T47D (cell line): ENCODE measurements at regions not wholly inside any gene's neighbourhood (a gene's known extent, or its start where the extent isn't known, plus 50 kb on each side); places are given as distances from the start of the nearest gene placed in this dataset.

Source experiments
- DNase-seq, 2 experiments: peaks; one replicate each; pipeline versions ENCODE4 v3.0.0 to v3.0.0-alpha.2; 2011 to 2012; ENCODE audit warnings: low read depth in 1 of 2, low spot score in 1 of 2
- JUND ChIP-seq: IDR thresholded peaks from 2 replicates; pipeline ENCODE4 v1.6.1; 2012; ENCODE audit warnings: low read depth
- in situ Hi-C: cut with HindIII; loops from 2 replicates; pipeline ENCODE4 v1.10.0; 2016; ENCODE audit warnings: low sequenced_read_pairs, low pct_unique_long_range_greater_than_20kb

DNA sequence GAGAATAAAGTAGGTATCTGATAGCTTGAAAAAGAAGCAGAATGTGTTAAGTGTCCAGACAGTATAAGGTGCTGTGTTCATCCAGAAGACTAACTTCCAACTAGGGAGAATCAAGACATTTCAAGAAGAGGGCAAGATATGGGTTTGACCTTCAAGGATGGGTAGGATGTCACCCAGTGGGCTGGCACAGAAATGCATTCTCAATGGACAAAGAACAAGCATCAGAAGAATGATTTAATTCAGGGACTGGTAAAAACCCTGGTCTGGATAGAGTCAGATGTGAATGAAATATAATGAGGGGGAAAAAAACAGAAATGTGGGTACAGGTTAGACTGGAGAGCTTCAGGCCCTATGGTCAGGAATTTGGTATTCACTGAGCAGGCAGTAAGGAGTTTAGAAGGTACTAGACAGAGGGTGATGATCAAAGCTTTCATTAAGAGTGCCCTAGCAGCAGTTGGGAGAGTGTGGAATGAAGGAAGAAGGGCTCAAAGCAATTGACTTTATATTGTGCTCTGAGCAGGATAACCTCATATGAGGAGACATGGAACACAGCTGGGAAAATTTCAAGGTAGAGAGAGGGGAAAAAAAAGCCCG lies 180.7 kb upstream of the ANK3 start:
- in situ Hi-C loops = no loop called here
- TF ChIP-seq JUND = no peak
- DNase-seq = no peak

DNA sequence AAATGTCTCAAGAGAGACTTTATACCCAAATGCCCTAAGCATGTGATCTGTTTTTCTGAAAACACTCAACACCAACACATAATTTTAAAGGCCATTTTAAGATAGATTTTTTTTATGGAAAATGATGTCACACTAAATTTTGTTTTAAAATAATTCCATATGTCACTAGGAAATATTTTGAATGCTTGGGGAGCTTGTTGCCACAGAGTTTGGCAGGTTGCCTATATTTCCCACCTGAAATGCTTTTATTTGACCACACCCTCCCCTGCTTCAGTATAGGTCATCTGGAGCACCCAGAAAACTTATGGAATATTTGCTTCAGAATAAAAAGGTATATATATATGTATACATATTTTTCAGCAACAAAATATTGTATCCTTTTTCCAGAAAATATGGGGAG lies 180.0 kb upstream of the ANK3 start:
- no peak for TF ChIP-seq JUND
- DNase-seq = no peak
- in situ Hi-C loops = no loop called here

DNA sequence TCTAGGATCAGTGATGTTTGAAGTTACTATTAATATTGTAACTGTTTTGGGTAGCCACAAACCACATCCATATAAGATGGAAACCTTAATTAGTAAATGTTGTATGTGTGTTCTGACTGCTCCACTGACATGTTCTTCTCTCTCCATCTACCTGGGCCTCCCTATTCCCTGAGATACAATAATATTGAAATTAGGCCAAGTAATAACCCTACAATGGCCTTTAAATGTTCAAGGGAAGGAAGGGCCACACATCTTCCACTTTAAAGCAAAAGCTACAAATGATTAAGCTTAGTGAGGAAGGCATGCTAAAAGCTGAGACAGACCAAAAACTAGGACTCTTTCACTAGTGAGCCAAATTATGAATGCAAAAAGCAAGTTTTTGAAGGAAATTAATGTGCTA lies 176.4 kb upstream of the ANK3 start:
- in situ Hi-C loops = no loop called here
- no peak for DNase-seq
- no peak for TF ChIP-seq JUND

DNA sequence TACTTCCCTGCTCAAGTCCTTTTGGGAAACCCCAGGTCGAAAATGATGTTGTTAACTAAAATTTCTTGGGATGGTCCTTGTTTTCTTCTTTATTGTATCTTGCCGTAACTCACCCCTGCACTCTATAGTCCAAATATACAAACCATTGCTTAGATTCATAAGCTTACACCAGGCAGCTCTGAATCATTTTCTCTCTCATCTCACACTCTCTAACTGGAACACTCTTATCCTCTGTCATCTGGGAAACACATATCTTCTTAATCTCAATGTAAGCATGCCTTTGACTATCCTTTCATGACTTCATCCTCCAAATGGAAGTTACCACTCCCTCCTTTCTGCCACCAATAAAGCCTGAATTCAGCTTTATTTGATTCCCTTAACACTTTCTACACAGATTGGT lies 175.8 kb upstream of the ANK3 start:
- DNase-seq = no peak
- in situ Hi-C loops = no loop called here
- no peak for TF ChIP-seq JUND

DNA sequence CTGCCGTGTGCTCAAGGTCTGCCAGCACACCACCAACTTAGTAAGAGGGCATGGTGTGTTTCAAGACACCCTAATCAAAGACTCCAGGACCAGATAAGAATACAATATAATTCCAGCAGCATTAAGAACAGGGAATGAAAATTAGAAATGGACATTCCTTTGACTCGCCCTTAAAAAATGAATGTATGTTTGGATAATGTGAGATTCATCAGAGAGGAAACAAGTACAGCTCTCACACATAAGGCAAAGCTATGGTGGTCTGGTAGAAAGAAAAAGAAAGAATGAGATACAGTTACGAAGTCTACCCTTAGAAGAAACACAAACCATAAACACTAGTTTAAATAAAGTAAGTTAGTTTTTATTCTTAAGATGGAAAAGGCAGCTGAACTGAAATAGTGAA lies 174.8 kb upstream of the ANK3 start:
- in situ Hi-C loops = no loop called here
- no peak for TF ChIP-seq JUND
- DNase-seq = no peak

DNA sequence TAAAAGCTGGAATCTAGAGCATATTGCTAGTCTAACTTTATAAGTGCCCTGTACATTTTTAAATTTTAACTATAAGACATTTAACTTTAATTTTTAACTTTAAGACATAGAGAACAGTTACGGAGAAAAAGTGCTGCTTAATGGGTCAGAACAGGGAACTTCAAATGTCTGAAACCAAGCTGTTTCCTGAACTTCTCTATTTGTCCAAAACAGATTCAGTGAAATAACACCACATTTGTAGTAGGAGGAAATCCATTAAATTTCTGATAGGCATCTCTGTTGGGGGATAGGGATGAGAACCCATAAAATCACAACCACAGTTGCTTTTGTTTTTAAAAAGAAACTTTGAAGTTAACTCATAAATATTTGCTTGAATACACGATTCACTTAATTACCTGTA lies 170.8 kb upstream of the ANK3 start:
- TF ChIP-seq JUND = no peak
- in situ Hi-C loops = no loop called here
- DNase-seq = no peak

DNA sequence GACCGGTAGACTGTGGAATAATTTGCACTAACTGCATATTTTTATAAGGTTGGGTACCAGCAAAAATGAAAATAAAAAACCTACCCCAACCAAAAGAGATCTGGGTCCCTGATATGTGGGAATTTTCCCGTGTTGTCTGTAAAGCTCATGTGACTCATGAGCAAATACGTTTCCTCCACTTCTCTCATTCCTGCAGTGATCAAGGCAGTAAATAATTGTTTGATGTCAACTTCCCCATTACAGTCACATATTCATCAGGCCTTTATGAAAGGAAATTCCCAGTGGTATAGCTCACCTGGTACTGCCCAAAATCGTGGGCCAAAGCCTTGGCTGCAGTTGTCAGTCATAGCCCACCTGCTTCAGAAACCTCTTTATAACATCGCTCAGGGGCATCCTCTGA lies 166.0 kb upstream of the ANK3 start:
- no peak for TF ChIP-seq JUND
- in situ Hi-C loops = no loop called here

DNA sequence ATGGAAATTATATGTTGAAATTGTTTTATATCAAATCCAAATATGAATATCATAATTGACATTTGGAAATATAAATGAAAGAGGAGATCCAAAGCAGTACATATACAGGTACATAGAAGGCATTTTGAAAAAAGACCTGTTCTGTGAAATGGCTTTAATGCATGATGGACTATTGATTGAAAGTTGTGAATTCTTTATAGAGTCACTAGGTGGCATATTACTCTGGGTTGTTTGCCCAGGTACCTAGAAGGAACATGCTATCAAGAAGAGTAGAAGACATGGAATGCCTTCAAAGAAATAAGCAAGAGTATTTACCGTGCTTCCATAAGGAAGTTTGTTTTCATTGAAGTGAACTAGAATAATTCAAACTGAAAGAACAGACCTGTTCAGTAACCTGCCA lies 160.0 kb upstream of the ANK3 start:
- no peak for TF ChIP-seq JUND
- peak; percentile 10 to 71 for DNase-seq
- in situ Hi-C loops = no loop called here

More for the DNA sequence above, 166.0 kb upstream of the ANK3 start:
- DNase-seq = no peak

DNA sequence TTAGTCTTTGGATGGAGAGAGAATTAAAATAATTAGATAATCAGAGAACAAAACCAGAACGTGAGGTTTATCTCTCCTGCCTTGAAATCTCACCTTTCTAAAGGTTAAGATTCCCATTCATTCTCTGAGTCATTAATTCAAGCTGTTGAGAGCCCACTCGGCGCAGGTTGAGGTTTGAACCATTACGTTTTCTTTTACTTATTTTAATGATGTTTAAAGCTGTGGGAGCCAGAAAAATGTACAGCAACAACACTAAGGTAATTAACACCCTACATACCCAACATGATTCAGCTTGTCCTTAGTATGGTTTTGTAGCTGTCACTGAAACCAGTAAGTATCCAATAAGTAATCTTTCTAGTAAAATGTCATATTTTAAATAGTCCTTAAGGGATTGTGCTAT lies 153.0 kb upstream of the ANK3 start:
- no peak for TF ChIP-seq JUND
- no peak for DNase-seq
- in situ Hi-C loops = no loop called here

DNA sequence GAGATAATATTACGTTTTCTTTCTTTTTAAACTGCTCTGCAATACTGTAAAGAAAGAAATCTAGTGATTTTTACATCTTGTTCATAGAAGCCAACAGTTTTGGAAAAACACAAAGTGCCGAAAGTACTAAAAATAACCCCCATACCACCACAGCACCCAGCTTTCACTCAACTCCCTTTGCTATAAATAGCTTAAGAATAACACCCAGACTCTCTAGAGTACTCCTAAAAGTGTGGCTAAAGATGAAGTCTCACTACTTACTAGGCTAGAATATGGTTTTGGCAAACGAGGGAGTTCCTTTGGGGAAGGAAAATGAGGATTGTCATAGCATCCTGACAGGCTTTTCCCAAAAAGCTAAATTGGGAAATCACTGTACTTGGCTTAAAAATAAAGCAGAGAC lies 151.8 kb upstream of the ANK3 start:
- in situ Hi-C loops = no loop called here
- no peak for TF ChIP-seq JUND
- no peak for DNase-seq

DNA sequence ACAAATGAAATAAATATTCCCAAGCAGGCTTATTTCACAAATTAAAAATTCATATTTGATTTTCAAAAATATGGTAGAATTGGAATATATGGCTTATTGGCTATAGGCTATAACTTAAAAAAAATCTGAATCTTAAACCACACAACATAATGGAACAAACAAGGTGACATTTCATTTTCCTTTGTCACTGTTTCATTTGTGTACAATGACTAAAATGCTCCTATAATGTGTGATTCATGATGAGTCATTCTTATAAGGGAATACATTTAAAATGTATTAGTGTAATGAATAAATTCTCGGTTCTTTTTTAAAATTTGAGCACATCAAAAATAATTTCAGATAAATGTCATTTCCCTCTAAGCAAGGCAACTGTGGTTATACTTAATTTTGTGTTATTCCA lies 148.0 kb upstream of the ANK3 start:
- in situ Hi-C loops = no loop called here
- TF ChIP-seq JUND = no peak
- no peak for DNase-seq

DNA sequence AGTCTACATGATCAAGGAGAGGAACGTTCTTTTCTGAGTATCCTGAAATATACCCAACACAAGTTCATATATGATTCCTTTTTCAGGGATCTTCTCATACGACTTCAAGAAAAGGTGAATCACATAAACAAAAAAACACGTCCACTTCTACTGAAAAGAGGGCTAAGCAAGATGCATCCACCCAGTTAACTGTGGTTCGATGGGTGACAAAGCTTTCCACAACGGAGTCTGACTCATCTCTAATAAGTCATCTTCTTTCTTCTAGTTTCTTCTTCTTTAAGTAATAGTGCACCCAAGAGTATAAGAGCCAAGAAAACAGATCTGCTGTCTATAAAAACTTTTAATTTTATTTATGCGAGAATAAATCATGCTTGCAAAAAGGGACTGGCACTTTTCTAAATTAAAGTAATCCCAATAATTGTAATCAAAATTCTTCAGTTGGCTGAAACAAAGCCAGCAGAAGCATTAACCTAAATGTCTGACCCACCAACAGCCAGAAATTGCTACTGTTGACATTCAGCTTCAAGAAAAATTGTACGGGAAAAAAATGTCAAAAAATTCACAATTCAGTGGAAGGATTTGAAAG lies 146.9 kb upstream of the ANK3 start:
- no peak for TF ChIP-seq JUND
- in situ Hi-C loops = no loop called here
- no peak for DNase-seq

DNA sequence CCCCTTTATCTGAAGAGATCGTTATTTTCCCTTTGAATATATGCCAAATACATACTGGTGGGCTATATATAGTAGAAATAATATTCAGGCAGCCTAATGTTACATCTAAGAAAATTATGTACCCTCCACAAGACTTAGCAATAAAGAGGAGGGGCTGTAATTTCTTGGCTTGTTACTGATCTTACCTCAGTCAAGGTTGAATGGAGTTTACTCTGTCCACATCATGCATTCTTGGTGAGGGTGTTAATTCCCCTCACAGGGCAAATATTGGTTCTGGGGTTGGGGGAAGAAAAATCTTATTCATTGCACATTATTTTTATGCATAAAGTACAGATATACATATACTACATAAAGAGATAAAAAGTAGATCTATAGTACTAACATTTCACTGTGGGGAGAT lies 145.8 kb upstream of the ANK3 start:
- in situ Hi-C loops = no loop called here

DNA sequence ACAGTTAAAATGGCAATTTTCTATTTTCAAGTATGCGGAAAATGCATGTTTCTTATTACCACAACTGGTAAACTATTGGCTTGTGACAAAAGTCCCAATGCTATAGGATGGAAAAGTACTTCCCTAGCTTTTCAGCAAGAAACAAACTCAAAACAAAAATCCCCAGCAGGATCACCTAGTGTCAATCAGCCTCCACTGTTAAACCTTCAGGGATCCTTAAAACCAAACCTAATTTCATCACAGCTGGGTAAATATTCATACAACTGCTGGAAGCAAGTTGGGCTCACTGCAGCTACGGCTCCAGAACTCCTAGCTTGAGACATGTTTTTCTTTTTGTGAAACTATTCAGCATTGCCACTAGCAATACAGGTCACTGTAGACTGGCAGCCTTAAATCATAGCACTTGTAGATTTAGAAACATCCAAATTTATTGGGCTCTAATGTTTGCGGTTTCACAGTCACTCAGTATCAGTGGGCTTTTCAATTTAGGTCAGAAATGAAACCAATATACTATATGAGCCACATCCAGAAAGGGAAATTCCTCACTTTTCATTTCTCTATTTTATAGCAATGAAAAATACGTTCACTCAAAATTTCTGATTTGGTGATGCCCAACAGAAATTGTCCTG lies 145.2 kb upstream of the ANK3 start:
- in situ Hi-C loops = no loop called here
- no peak for TF ChIP-seq JUND
- DNase-seq = no peak

More for the DNA sequence above, 145.8 kb upstream of the ANK3 start:
- no peak for DNase-seq
- TF ChIP-seq JUND = no peak
